ENCODE measurements at regions not wholly inside any gene's neighbourhood (a gene's known extent, or its start where the extent isn't known, plus 50 kb on each side); places are given as distances from the start of the nearest gene placed in this dataset.

- TF ChIP-seq CTCF (IDR thresholded peaks at IDR 0.05; ENCODE audit: low read depth, low read length, missing input control) = no peak
- no peak for TF ChIP-seq GABPA (IDR thresholded peaks at IDR 0.05 in 1 of 2, conservative IDR thresholded peaks at IDR 0.05 in 1 of 2)
- TF ChIP-seq HNF4G (IDR thresholded peaks at IDR 0.05) = no peak
- TF ChIP-seq JUND (IDR thresholded peaks at IDR 0.05) = no peak
- no peak for TF ChIP-seq RAD21 (IDR thresholded peaks at IDR 0.05)
- TF ChIP-seq YY1 (IDR thresholded peaks at IDR 0.05) = no peak
- TF ChIP-seq RXRA (IDR thresholded peaks at IDR 0.05) = no peak
- TF ChIP-seq TAF1 (conservative IDR thresholded peaks at IDR 0.05) = no peak
Observed at GRCh38 chr2:2410987-2411386, 79.9 kb upstream of the MYT1L start.

Measured in liver (tissue), 3 donors.